ENCODE measurements at regions not wholly inside any gene's neighbourhood (a gene's known extent, or its start where the extent isn't known, plus 50 kb on each side); places are given as distances from the start of the nearest gene placed in this dataset.

GRCh38 chr14:86143248-86143647 lies 613.3 kb downstream of the FLRT2 start:
- no peaks in the 10 kb centered on the region for H3K79me2 ChIP-seq (ENCODE audit: low read depth)
- no peaks in the 10 kb centered on the region for H3F3A ChIP-seq (ENCODE audit: insufficient read depth, low read depth)
- H3K36me3 ChIP-seq (ENCODE audit: low read depth) = no peaks in the 10 kb centered on the region
- no peak overlapping the region for H3K4me3 ChIP-seq
- H3K4me2 ChIP-seq = no peak overlapping the region
- ChIA-PET POLR2A (ENCODE audit: unreplicated experiment) (no interaction called here), CTCF (no interaction called here)
- BruUV-seq (replicated peaks) = no TSS peak
- H3K9me2 ChIP-seq (ENCODE audit: insufficient read depth) = no peaks in the 10 kb centered on the region
- intact Hi-C loops (cut with micrococcal nuclease; ENCODE audit: unreplicated experiment) = no loop called here
- H3K9me3 ChIP-seq (ENCODE audit: insufficient read depth, low read depth) = no peaks in the 10 kb centered on the region
- no peaks in the 10 kb centered on the region for H3K4me1 ChIP-seq (replicated peaks; ENCODE audit: insufficient read depth)
- no peaks in the 10 kb centered on the region for H4K20me1 ChIP-seq (ENCODE audit: insufficient read depth)
- no peak overlapping the region for H3K27ac ChIP-seq
- no peak for DNase-seq
- no peaks in the 10 kb centered on the region for H3K27me3 ChIP-seq (ENCODE audit: insufficient read depth, low read depth)
- TF ChIP-seq EZH2 (IDR thresholded peaks at IDR 0.05; ENCODE audit: low read depth) = no peak
- no peak for TF ChIP-seq CTCF (conservative IDR thresholded peaks at IDR 0.05)
- H2AFZ ChIP-seq = no peak overlapping the region

GRCh38 chr14:86141966-86142365 lies 612.0 kb downstream of the FLRT2 start:
- CTCF ChIA-PET = no interaction called here
- BruUV-seq (replicated peaks) = no TSS peak

GRCh38 chr14:86129426-86129825 lies 599.5 kb downstream of the FLRT2 start:
- no peak for TF ChIP-seq EZH2 (IDR thresholded peaks at IDR 0.05; ENCODE audit: low read depth)
- TF ChIP-seq CTCF (conservative IDR thresholded peaks at IDR 0.05) = no peak
- DNase-seq = no peak
- Histone ChIP-seq H3K27ac (no peak overlapping the region), H4K20me1 (ENCODE audit: insufficient read depth) (no peaks in the 10 kb centered on the region), H3K36me3 (ENCODE audit: low read depth) (no peaks in the 10 kb centered on the region), H3K4me1 (replicated peaks; ENCODE audit: insufficient read depth) (no peaks in the 10 kb centered on the region), H3K9me3 (ENCODE audit: insufficient read depth, low read depth) (no peaks in the 10 kb centered on the region), H3K27me3 (ENCODE audit: insufficient read depth, low read depth) (no peaks in the 10 kb centered on the region), H3K4me3 (no peak overlapping the region), H3F3A (ENCODE audit: insufficient read depth, low read depth) (no peaks in the 10 kb centered on the region), H3K79me2 (ENCODE audit: low read depth) (no peaks in the 10 kb centered on the region), H3K4me2 (no peak overlapping the region), H3K9me2 (ENCODE audit: insufficient read depth) (no peaks in the 10 kb centered on the region), H2AFZ (no peak overlapping the region)
- ChIA-PET POLR2A (ENCODE audit: unreplicated experiment) (no interaction called here), CTCF (no interaction called here)
- intact Hi-C loops (cut with micrococcal nuclease; ENCODE audit: unreplicated experiment) = no loop called here
- no TSS peak for BruUV-seq (replicated peaks)

More at GRCh38 chr14:86141966-86142365, 612.0 kb downstream of the FLRT2 start:
- no peak overlapping the region for H3K4me2 ChIP-seq
- H3K36me3 ChIP-seq (ENCODE audit: low read depth) = no peaks in the 10 kb centered on the region
- H3K4me1 ChIP-seq (replicated peaks; ENCODE audit: insufficient read depth) = no peaks in the 10 kb centered on the region
- H3K79me2 ChIP-seq (ENCODE audit: low read depth) = no peaks in the 10 kb centered on the region
- no peaks in the 10 kb centered on the region for H3F3A ChIP-seq (ENCODE audit: insufficient read depth, low read depth)
- no peaks in the 10 kb centered on the region for H4K20me1 ChIP-seq (ENCODE audit: insufficient read depth)
- no peaks in the 10 kb centered on the region for H3K27me3 ChIP-seq (ENCODE audit: insufficient read depth, low read depth)
- H3K9me2 ChIP-seq (ENCODE audit: insufficient read depth) = no peaks in the 10 kb centered on the region
- H3K9me3 ChIP-seq (ENCODE audit: insufficient read depth, low read depth) = no peaks in the 10 kb centered on the region
- POLR2A ChIA-PET (ENCODE audit: unreplicated experiment) = no interaction called here
- intact Hi-C loops (cut with micrococcal nuclease; ENCODE audit: unreplicated experiment) = no loop called here
- no peak overlapping the region for H3K4me3 ChIP-seq
- DNase-seq = no peak
- no peak overlapping the region for H3K27ac ChIP-seq
- no peak overlapping the region for H2AFZ ChIP-seq
- TF ChIP-seq EZH2 (IDR thresholded peaks at IDR 0.05; ENCODE audit: low read depth) (no peak), CTCF (conservative IDR thresholded peaks at IDR 0.05) (no peak)

Data from PC-9 (cell line).